Kidney (tissue), 13 donors: ENCODE measurements at regions not wholly inside any gene's neighbourhood (a gene's known extent, or its start where the extent isn't known, plus 50 kb on each side); places are given as distances from the start of the nearest gene placed in this dataset.

Source experiments
- DNase-seq, 5 donors: peaks; one replicate each; pipeline ENCODE4 v3.0.0-alpha.2; 2013 to 2020
- FAIRE-seq: peaks from 2 replicates; lab custom pipeline; 2012; peaks lifted over from hg19 to GRCh38; lab: Jason Lieb, UNC
- H3K27ac ChIP-seq, 2 donors: one replicate each; pipeline ENCODE4 v1.7.0; 2013; ENCODE audit warnings: low read depth in 2 of 2, low read length in 2 of 2, inconsistent platforms in 1 of 2
- H3K27me3 ChIP-seq: one replicate; pipeline ENCODE4 v1.7.1; 2013; ENCODE audit warnings: low read length, inconsistent platforms; ENCODE audit not compliant: control insufficient read depth, insufficient read depth
- H3K36me3 ChIP-seq, 3 donors: one replicate each; pipeline versions ENCODE4 v1.7.0 to v1.7.1; 2013; ENCODE audit warnings: low read length in 3 of 3, control low read depth in 1 of 3, inconsistent platforms in 1 of 3; ENCODE audit not compliant: insufficient read depth in 3 of 3, control insufficient read depth in 2 of 3
- H3K4me1 ChIP-seq, 3 donors: one replicate each; pipeline versions ENCODE4 v1.7.0 to v1.7.1; 2013; ENCODE audit warnings: low read length in 3 of 3, inconsistent platforms in 1 of 3, low read depth in 1 of 3; ENCODE audit not compliant: control insufficient read depth in 2 of 3, insufficient read depth in 2 of 3
- H3K4me3 ChIP-seq, 3 donors: one replicate each; pipeline versions ENCODE4 v1.7.0 to v1.8.1; 2013; ENCODE audit warnings: low read length in 3 of 3, control low read depth in 1 of 3, inconsistent platforms in 1 of 3
- H3K9ac ChIP-seq, 3 donors: one replicate each; pipeline versions ENCODE4 v1.7.0 to v1.7.1; 2013; ENCODE audit warnings: low read length in 3 of 3, control low read depth in 1 of 3, inconsistent platforms in 1 of 3
- H3K9me3 ChIP-seq, 3 donors: one replicate each; pipeline versions ENCODE4 v1.7.0 to v1.7.1; 2013; ENCODE audit warnings: low read length in 3 of 3, control low read depth in 1 of 3, inconsistent platforms in 1 of 3; ENCODE audit not compliant: control insufficient read depth in 2 of 3, insufficient read depth in 1 of 3
- intact Hi-C: fragments of 100-400 bp; cut with DNase I; formaldehyde crosslinking; loops from one replicate; pipeline ENCODE4 v1.11.1; 2022
- TF ChIP-seq, protein P1 (sequence below): IDR thresholded peaks from 3 replicates; pipeline ENCODE4 v1.5.1; 2012; ENCODE audit warnings: mild to moderate bottlenecking, moderate library complexity, borderline replicate concordance; ENCODE audit not compliant: insufficient read depth; ENCODE audit errors: extremely low read depth
- donor health status: control.
- donor health status: control.
- donor health status: control.
- donor health status: control.
- donor health status: control.
- donor health status: DM: yes; HTN: yes; CAD: no.
- donor health status: Normal renal cell carcinoma (clear cell type).

DNA sequence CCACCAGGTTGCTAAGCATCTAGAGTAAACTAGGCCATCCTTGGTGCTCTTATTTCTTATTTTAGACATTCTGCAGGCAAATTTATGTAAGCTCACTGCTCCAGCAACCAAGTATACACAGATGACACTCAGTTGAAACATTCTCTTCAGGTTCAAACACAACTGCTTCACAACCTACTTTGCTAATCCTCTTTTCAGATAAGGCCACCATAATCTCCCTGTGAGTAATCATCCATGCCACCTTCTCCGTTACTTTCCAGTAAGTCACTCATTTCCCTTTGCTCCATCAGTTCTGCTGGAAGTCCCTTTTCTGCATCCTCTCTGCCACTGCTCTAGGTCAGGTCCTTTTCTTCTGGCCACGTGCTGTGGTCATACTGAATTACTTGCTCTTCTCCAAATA is 120.2 kb upstream of the WDFY3 start:
- Histone ChIP-seq H3K9me3 (no peaks in the 10 kb centered on the region), H3K27me3 (no peaks in the 10 kb centered on the region), H3K9ac (no peak overlapping the region), H3K36me3 (no peaks in the 10 kb centered on the region), H3K4me3 (no peak overlapping the region), H3K27ac (no peak overlapping the region), H3K4me1 (no peaks in the 10 kb centered on the region)
- FAIRE-seq, result no peak
- intact Hi-C loops, result no loop called here
- TF ChIP-seq, protein P1, sequence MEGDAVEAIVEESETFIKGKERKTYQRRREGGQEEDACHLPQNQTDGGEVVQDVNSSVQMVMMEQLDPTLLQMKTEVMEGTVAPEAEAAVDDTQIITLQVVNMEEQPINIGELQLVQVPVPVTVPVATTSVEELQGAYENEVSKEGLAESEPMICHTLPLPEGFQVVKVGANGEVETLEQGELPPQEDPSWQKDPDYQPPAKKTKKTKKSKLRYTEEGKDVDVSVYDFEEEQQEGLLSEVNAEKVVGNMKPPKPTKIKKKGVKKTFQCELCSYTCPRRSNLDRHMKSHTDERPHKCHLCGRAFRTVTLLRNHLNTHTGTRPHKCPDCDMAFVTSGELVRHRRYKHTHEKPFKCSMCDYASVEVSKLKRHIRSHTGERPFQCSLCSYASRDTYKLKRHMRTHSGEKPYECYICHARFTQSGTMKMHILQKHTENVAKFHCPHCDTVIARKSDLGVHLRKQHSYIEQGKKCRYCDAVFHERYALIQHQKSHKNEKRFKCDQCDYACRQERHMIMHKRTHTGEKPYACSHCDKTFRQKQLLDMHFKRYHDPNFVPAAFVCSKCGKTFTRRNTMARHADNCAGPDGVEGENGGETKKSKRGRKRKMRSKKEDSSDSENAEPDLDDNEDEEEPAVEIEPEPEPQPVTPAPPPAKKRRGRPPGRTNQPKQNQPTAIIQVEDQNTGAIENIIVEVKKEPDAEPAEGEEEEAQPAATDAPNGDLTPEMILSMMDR, result no peak
- no peak for DNase-seq

DNA sequence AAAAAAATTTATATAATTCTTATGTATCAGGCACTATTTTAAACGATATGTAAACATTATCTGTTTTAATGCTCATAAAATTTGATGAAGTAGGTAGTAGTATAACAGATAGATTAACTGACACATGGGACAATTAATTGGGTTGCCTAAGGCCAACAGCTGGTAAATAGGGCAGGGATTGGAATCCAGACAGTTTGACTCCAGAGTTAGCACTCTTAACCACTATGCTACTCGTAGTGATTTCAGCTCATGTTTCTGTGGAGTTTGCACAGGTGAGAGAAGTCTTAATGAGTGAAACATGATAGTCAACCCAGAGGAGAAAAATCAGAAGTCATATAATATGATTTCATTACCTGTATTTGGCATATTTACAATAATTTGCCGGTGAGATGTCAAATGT is 126.0 kb upstream of the WDFY3 start:
- no peak overlapping the region for H3K27ac ChIP-seq
- no peak for FAIRE-seq
- DNase-seq, result peak in 1 of 5 donors; percentile 5
- H3K36me3 ChIP-seq, result no peaks in the 10 kb centered on the region
- H3K27me3 ChIP-seq, result no peaks in the 10 kb centered on the region
- no peak overlapping the region for H3K4me3 ChIP-seq
- H3K4me1 ChIP-seq, result no peaks in the 10 kb centered on the region
- no peak overlapping the region for H3K9ac ChIP-seq
- peaks cover 0 to 4% (median 0%) of the 10 kb centered on the region in 3 donors for H3K9me3 ChIP-seq
- intact Hi-C loops, result no loop called here
- TF ChIP-seq, protein P1, result no peak

DNA sequence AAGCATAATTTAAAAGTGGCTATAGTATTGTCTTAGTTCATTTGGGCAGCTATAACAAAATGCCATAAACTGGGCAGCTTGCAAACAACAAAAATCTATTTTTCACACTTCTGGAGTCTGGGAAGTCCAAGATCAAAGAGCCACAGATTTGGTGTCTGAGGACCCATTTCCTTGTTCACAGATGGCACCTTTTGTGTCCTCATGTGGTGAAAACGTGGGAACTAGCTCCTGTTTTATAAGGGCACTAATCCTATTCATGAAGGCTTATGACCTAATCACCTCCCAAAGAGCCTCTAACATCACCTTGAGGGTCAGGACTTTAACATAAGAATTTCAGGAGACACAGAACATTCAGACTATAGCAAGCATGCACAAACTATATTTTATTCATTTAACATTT is 126.5 kb upstream of the WDFY3 start:
- DNase-seq, result no peak
- intact Hi-C loops, result no loop called here
- Histone ChIP-seq H3K27me3 (no peaks in the 10 kb centered on the region), H3K4me3 (no peak overlapping the region), H3K9ac (no peak overlapping the region), H3K27ac (no peak overlapping the region), H3K9me3 (peaks cover 0 to 4% (median 0%) of the 10 kb centered on the region in 3 donors), H3K36me3 (no peaks in the 10 kb centered on the region), H3K4me1 (no peaks in the 10 kb centered on the region)
- FAIRE-seq, result no peak
- TF ChIP-seq, protein P1, result no peak

DNA sequence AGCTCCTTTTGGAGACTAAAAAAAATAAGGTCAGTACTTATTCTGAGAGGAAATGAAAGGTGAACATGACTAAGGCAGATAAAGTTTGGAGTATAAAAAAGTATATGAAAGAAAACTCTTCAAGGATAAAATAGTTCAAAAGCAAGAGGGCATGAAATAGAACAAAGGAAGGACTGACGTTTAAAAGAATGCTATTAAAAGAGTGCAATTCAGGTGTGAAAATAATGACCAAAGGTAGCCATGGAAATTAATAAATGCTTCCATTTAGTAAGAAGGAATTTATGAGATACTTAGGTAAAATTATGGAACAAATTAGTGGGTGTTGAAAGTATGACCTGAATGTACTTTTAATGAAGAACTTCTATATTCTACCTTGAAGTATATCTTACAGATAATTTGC is 128.2 kb upstream of the WDFY3 start:
- Histone ChIP-seq H3K36me3 (no peaks in the 10 kb centered on the region), H3K27me3 (no peaks in the 10 kb centered on the region), H3K27ac (no peak overlapping the region), H3K4me3 (no peak overlapping the region), H3K9me3 (peaks cover 0 to 4% (median 0%) of the 10 kb centered on the region in 3 donors), H3K4me1 (no peaks in the 10 kb centered on the region), H3K9ac (no peak overlapping the region)
- DNase-seq (no peak), FAIRE-seq (no peak)
- intact Hi-C loops, result no loop called here
- TF ChIP-seq, protein P1, result no peak
